Osteocyte (in vitro differentiated cells): ENCODE measurements at regions not wholly inside any gene's neighbourhood (a gene's known extent, or its start where the extent isn't known, plus 50 kb on each side); places are given as distances from the start of the nearest gene placed in this dataset.

Source experiments
- DNase-seq: peaks from one replicate; pipeline ENCODE4 v3.0.0; 2021; ENCODE audit warnings: mixed read lengths; ENCODE audit not compliant: unreplicated experiment; ENCODE audit errors: extremely low spot score
- H3K27ac Mint-ChIP-seq: one replicate; pipeline ENCODE4 v1.8.0; 2021; ENCODE audit warnings: mild to moderate bottlenecking, mixed read lengths; ENCODE audit not compliant: unreplicated experiment
- H3K27me3 Mint-ChIP-seq: one replicate; pipeline ENCODE4 v1.8.0; 2021; ENCODE audit warnings: mixed read lengths; ENCODE audit not compliant: unreplicated experiment
- H3K36me3 Mint-ChIP-seq: one replicate; pipeline ENCODE4 v1.8.0; 2021; ENCODE audit warnings: mixed read lengths; ENCODE audit not compliant: unreplicated experiment
- H3K4me1 Mint-ChIP-seq: one replicate; pipeline ENCODE4 v1.8.0; 2021; ENCODE audit warnings: mixed read lengths; ENCODE audit not compliant: unreplicated experiment
- H3K4me3 Mint-ChIP-seq: one replicate; pipeline ENCODE4 v1.8.0; 2021; ENCODE audit warnings: mild to moderate bottlenecking, moderate library complexity, mixed read lengths; ENCODE audit not compliant: unreplicated experiment
- H3K9me3 Mint-ChIP-seq: one replicate; pipeline ENCODE4 v1.8.0; 2021; ENCODE audit warnings: mixed read lengths; ENCODE audit not compliant: unreplicated experiment
- CTCF ChIP-seq: fragments of 200-600 bp; sonication (generic); IDR thresholded peaks from 2 replicates; pipeline ENCODE4 v1.5.0; 2021; ENCODE audit warnings: antibody characterized with exemption, mild to moderate bottlenecking, moderate library complexity

GRCh38 chr18:49704334-49704733, 109.0 kb downstream of the ACAA2 start:
- Mint-ChIP-seq H3K9me3 (no peaks in the 10 kb centered on the region), H3K27ac (no peak overlapping the region), H3K36me3 (no peaks in the 10 kb centered on the region), H3K4me1 (no peaks in the 10 kb centered on the region), H3K27me3 (no peaks in the 10 kb centered on the region), H3K4me3 (no peak overlapping the region)
- no peak for TF ChIP-seq CTCF
- DNase-seq, result no peak

GRCh38 chr18:49701190-49701589, 112.1 kb downstream of the ACAA2 start:
- Mint-ChIP-seq H3K9me3 (no peaks in the 10 kb centered on the region), H3K4me1 (no peaks in the 10 kb centered on the region), H3K4me3 (no peak overlapping the region), H3K27me3 (no peaks in the 10 kb centered on the region), H3K27ac (no peak overlapping the region), H3K36me3 (no peaks in the 10 kb centered on the region)
- TF ChIP-seq CTCF, result no peak
- no peak for DNase-seq

- H3K9me3 Mint-ChIP-seq, result no peaks in the 10 kb centered on the region
- TF ChIP-seq CTCF, result no peak
- no peaks in the 10 kb centered on the region for H3K4me1 Mint-ChIP-seq
- no peaks in the 10 kb centered on the region for H3K27me3 Mint-ChIP-seq
- no peak overlapping the region for H3K4me3 Mint-ChIP-seq
- no peak overlapping the region for H3K27ac Mint-ChIP-seq
- H3K36me3 Mint-ChIP-seq, result no peaks in the 10 kb centered on the region
- no peak for DNase-seq
Measured at GRCh38 chr18:49699303-49699702, 114.0 kb downstream of the ACAA2 start.

GRCh38 chr18:49698525-49699025, 114.8 kb downstream of the ACAA2 start:
- no peak for DNase-seq
- TF ChIP-seq CTCF, result no peak
- Mint-ChIP-seq H3K4me3 (no peak overlapping the region), H3K27ac (no peak overlapping the region), H3K9me3 (no peaks in the 10 kb centered on the region), H3K4me1 (no peaks in the 10 kb centered on the region), H3K36me3 (no peaks in the 10 kb centered on the region), H3K27me3 (no peaks in the 10 kb centered on the region)

- Mint-ChIP-seq H3K27me3 (no peaks in the 10 kb centered on the region), H3K27ac (no peak overlapping the region), H3K4me1 (no peaks in the 10 kb centered on the region), H3K36me3 (no peaks in the 10 kb centered on the region), H3K4me3 (no peak overlapping the region), H3K9me3 (no peaks in the 10 kb centered on the region)
- TF ChIP-seq CTCF, result no peak
- no peak for DNase-seq
Measured at GRCh38 chr18:49697757-49698524, 115.4 kb downstream of the ACAA2 start.
